ENCODE measurements at regions not wholly inside any gene's neighbourhood (a gene's known extent, or its start where the extent isn't known, plus 50 kb on each side); places are given as distances from the start of the nearest gene placed in this dataset.

DNA sequence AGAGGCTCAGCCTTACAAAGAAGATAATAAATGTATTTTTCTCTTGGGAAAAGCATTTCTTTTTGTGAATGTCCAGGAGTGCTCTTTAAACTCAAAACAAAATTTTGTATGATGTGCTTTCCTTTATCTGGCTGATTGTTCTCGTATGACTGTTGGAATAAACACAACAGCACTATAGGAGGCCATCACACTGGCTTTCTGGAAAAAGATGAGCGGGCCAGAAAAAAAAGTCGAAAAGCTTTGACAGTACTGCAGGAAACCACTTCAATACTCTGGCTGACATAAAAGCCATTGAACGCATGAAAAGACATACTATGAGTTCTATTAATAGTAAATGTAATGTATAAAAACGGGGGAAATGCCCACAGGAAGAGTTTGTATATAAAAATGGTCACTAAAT is 64.7 kb upstream of the CTSO start:
- H3K27ac Mint-ChIP-seq, result no peak overlapping the region
- Histone ChIP-seq H4K20me1 (ENCODE audit: control insufficient read depth, insufficient read depth, low read length, poor library complexity, severe bottlenecking) (no peaks in the 10 kb centered on the region), H3K4me1 (ENCODE audit: control insufficient read depth in 2 of 2, insufficient read depth in 2 of 2, low read length in 2 of 2) (no peaks in the 10 kb centered on the region), H3K36me3 (replicated peaks in 1 of 2; ENCODE audit: control extremely low read depth in 1 of 2, control insufficient read depth in 1 of 2, extremely low read depth in 1 of 2, insufficient read depth in 2 of 2, low read length in 1 of 2) (no peaks in the 10 kb centered on the region), H3K27ac (ENCODE audit: low read length in 2 of 2) (no peak overlapping the region), H3K4me2 (replicated peaks; ENCODE audit: low read depth, low read length, poor library complexity, severe bottlenecking) (no peak overlapping the region), H2AFZ (ENCODE audit: insufficient read depth, low read depth, low read length, poor library complexity, severe bottlenecking) (no peak overlapping the region), H3K27me3 (replicated peaks in 1 of 4; ENCODE audit: control extremely low read depth in 1 of 4, control insufficient read depth in 3 of 4, insufficient read depth in 4 of 4, low read length in 3 of 4) (no peaks in the 10 kb centered on the region), H3K4me3 (ENCODE audit: control extremely low read depth in 1 of 5, extremely low read depth in 1 of 5, insufficient read depth in 1 of 5, low read depth in 2 of 5, low read length in 4 of 5) (no peak overlapping the region), H3K79me2 (ENCODE audit: control insufficient read depth, insufficient read depth, low read length) (no peaks in the 10 kb centered on the region), H3K9me3 (ENCODE audit: control extremely low read depth in 1 of 3, control insufficient read depth in 2 of 3, insufficient read depth in 1 of 3, low read length in 2 of 3) (no peaks in the 10 kb centered on the region), H3K9ac (ENCODE audit: low read length) (no peak overlapping the region)
- H3K27me3 Mint-ChIP-seq, result no peaks in the 10 kb centered on the region
- no CpG with 5 or more reads among the region's 5 CpGs for WGBS (ENCODE audit: insufficient coverage)
- ChIA-PET CTCF (no interaction called here), POLR2A (no interaction called here)
- intact Hi-C loops (cut with micrococcal nuclease), result no loop called here
- no peaks in the 10 kb centered on the region for H3K4me1 Mint-ChIP-seq
- DNase-seq, result no peak
- ATAC-seq (ENCODE audit: low read depth), result no peak
- H3K9me3 Mint-ChIP-seq (ENCODE audit: insufficient read depth), result no peaks in the 10 kb centered on the region
- H3K4me3 Mint-ChIP-seq, result no peak overlapping the region
- TF ChIP-seq CTCF (IDR thresholded peaks at IDR 0.05), result no peak
- TF ChIP-seq EZH2 (IDR thresholded peaks at IDR 0.05; ENCODE audit: borderline replicate concordance, insufficient read depth, low read depth, low read length, poor library complexity, severe bottlenecking), result no peak

GRCh38 chr4:156015781-156016180 is 62.1 kb upstream of the CTSO start:
- Histone ChIP-seq H3K4me2 (replicated peaks; ENCODE audit: low read depth, low read length, poor library complexity, severe bottlenecking) (no peak overlapping the region), H3K36me3 (replicated peaks in 1 of 2; ENCODE audit: control extremely low read depth in 1 of 2, control insufficient read depth in 1 of 2, extremely low read depth in 1 of 2, insufficient read depth in 2 of 2, low read length in 1 of 2) (no peaks in the 10 kb centered on the region), H3K79me2 (ENCODE audit: control insufficient read depth, insufficient read depth, low read length) (no peaks in the 10 kb centered on the region), H3K4me1 (ENCODE audit: control insufficient read depth in 2 of 2, insufficient read depth in 2 of 2, low read length in 2 of 2) (no peaks in the 10 kb centered on the region), H3K27me3 (replicated peaks in 1 of 4; ENCODE audit: control extremely low read depth in 1 of 4, control insufficient read depth in 3 of 4, insufficient read depth in 4 of 4, low read length in 3 of 4) (no peaks in the 10 kb centered on the region), H3K9ac (ENCODE audit: low read length) (no peak overlapping the region), H2AFZ (ENCODE audit: insufficient read depth, low read depth, low read length, poor library complexity, severe bottlenecking) (no peak overlapping the region), H3K4me3 (ENCODE audit: control extremely low read depth in 1 of 5, extremely low read depth in 1 of 5, insufficient read depth in 1 of 5, low read depth in 2 of 5, low read length in 4 of 5) (no peak overlapping the region), H3K27ac (ENCODE audit: low read length in 2 of 2) (no peak overlapping the region), H3K9me3 (ENCODE audit: control extremely low read depth in 1 of 3, control insufficient read depth in 2 of 3, insufficient read depth in 1 of 3, low read length in 2 of 3) (no peaks in the 10 kb centered on the region), H4K20me1 (ENCODE audit: control insufficient read depth, insufficient read depth, low read length, poor library complexity, severe bottlenecking) (no peaks in the 10 kb centered on the region)
- Mint-ChIP-seq H3K4me3 (no peak overlapping the region), H3K4me1 (no peaks in the 10 kb centered on the region), H3K9me3 (ENCODE audit: insufficient read depth) (no peaks in the 10 kb centered on the region), H3K27me3 (no peaks in the 10 kb centered on the region), H3K27ac (no peak overlapping the region)
- POLR2A ChIA-PET, result no interaction called here
- no peak for DNase-seq
- no peak for ATAC-seq (ENCODE audit: low read depth)
- WGBS (ENCODE audit: insufficient coverage), result no CpG with 5 or more reads among the region's 1 CpG
- intact Hi-C loops (cut with micrococcal nuclease), result no loop called here
- no peak for TF ChIP-seq EZH2 (IDR thresholded peaks at IDR 0.05; ENCODE audit: borderline replicate concordance, insufficient read depth, low read depth, low read length, poor library complexity, severe bottlenecking)
- TF ChIP-seq CTCF (IDR thresholded peaks at IDR 0.05), result no peak
- CTCF ChIA-PET, result no interaction called here

Measured in B cell (primary cell).